ENCODE measurements at regions not wholly inside any gene's neighbourhood (a gene's known extent, or its start where the extent isn't known, plus 50 kb on each side); places are given as distances from the start of the nearest gene placed in this dataset.

GRCh38 chr9:95613670-95614069 is 96.9 kb upstream of the PTCH1 start:
- H3K27me3 ChIP-seq (ENCODE audit: control insufficient read depth, insufficient read depth, low read length): no peaks in the 10 kb centered on the region
- no peak for ATAC-seq

GRCh38 chr9:95611354-95611753 is 94.6 kb upstream of the PTCH1 start:
- Histone ChIP-seq H3K27me3 (ENCODE audit: control insufficient read depth, insufficient read depth, low read length) (no peaks in the 10 kb centered on the region), H3K4me3 (ENCODE audit: low read length) (no peak overlapping the region), H3K9me3 (ENCODE audit: control insufficient read depth, insufficient read depth, low read length) (no peaks in the 10 kb centered on the region), H3K27ac (ENCODE audit: low read length) (no peak overlapping the region), H3K36me3 (ENCODE audit: control insufficient read depth, insufficient read depth, low read length) (no peaks in the 10 kb centered on the region), H3K4me1 (ENCODE audit: control insufficient read depth, insufficient read depth, low read length) (no peaks in the 10 kb centered on the region)
- Mint-ChIP-seq H3K4me3 (no peak overlapping the region), H3K4me1 (no peaks in the 10 kb centered on the region), H3K27ac (no peak overlapping the region), H3K36me3 (no peaks in the 10 kb centered on the region), H3K9me3 (no peaks in the 10 kb centered on the region), H3K27me3 (ENCODE audit: low read depth in 2 of 2) (peaks cover 8 to 18% of the 10 kb centered on the region in 2 donors)
- WGBS (ENCODE audit: insufficient coverage): 74% methylated on average over 5 of the region's 5 CpGs
- intact Hi-C loops (cut with micrococcal nuclease): no loop called here
- no peak for DNase-seq
- TF ChIP-seq CTCF (IDR thresholded peaks at IDR 0.05): no peak
- ATAC-seq: no peak

More at GRCh38 chr9:95613670-95614069, 96.9 kb upstream of the PTCH1 start:
- no peaks in the 10 kb centered on the region for H3K9me3 Mint-ChIP-seq
- intact Hi-C loops (cut with micrococcal nuclease): no loop called here
- no peak overlapping the region for H3K27ac Mint-ChIP-seq
- peaks cover 24 to 25% of the 10 kb centered on the region in 2 donors for H3K27me3 Mint-ChIP-seq (ENCODE audit: low read depth in 2 of 2)
- no peak overlapping the region for H3K4me3 Mint-ChIP-seq
- no peaks in the 10 kb centered on the region for H3K4me1 Mint-ChIP-seq
- no peak for DNase-seq
- H3K36me3 Mint-ChIP-seq: no peaks in the 10 kb centered on the region
- no peaks in the 10 kb centered on the region for H3K4me1 ChIP-seq (ENCODE audit: control insufficient read depth, insufficient read depth, low read length)
- H3K4me3 ChIP-seq (ENCODE audit: low read length): no peak overlapping the region
- H3K27ac ChIP-seq (ENCODE audit: low read length): no peak overlapping the region
- no peaks in the 10 kb centered on the region for H3K36me3 ChIP-seq (ENCODE audit: control insufficient read depth, insufficient read depth, low read length)
- no peaks in the 10 kb centered on the region for H3K9me3 ChIP-seq (ENCODE audit: control insufficient read depth, insufficient read depth, low read length)
- no peak for TF ChIP-seq CTCF (IDR thresholded peaks at IDR 0.05)
- WGBS (ENCODE audit: insufficient coverage): 97% methylated on average over 3 of the region's 3 CpGs

GRCh38 chr9:95610006-95610785 is 93.4 kb upstream of the PTCH1 start:
- no peaks in the 10 kb centered on the region for H3K4me1 ChIP-seq (ENCODE audit: control insufficient read depth, insufficient read depth, low read length)
- no peak overlapping the region for H3K4me3 ChIP-seq (ENCODE audit: low read length)
- Mint-ChIP-seq H3K4me1 (no peaks in the 10 kb centered on the region), H3K4me3 (no peak overlapping the region), H3K27me3 (ENCODE audit: low read depth in 2 of 2) (peaks cover 8 to 17% of the 10 kb centered on the region in 2 donors), H3K9me3 (no peaks in the 10 kb centered on the region), H3K27ac (no peak overlapping the region), H3K36me3 (no peaks in the 10 kb centered on the region)
- intact Hi-C loops (cut with micrococcal nuclease): no loop called here
- ATAC-seq (no peak), DNase-seq (no peak)
- no peaks in the 10 kb centered on the region for H3K9me3 ChIP-seq (ENCODE audit: control insufficient read depth, insufficient read depth, low read length)
- no peak overlapping the region for H3K27ac ChIP-seq (ENCODE audit: low read length)
- no peaks in the 10 kb centered on the region for H3K36me3 ChIP-seq (ENCODE audit: control insufficient read depth, insufficient read depth, low read length)
- 95% methylated on average over 15 of the region's 16 CpGs for WGBS (ENCODE audit: insufficient coverage)
- H3K27me3 ChIP-seq (ENCODE audit: control insufficient read depth, insufficient read depth, low read length): no peaks in the 10 kb centered on the region
- TF ChIP-seq CTCF (IDR thresholded peaks at IDR 0.05): no peak

GRCh38 chr9:95609426-95609825 is 92.7 kb upstream of the PTCH1 start:
- intact Hi-C loops (cut with micrococcal nuclease): no loop called here
- Histone ChIP-seq H3K4me1 (ENCODE audit: control insufficient read depth, insufficient read depth, low read length) (no peaks in the 10 kb centered on the region), H3K9me3 (ENCODE audit: control insufficient read depth, insufficient read depth, low read length) (no peaks in the 10 kb centered on the region), H3K4me3 (ENCODE audit: low read length) (no peak overlapping the region), H3K27me3 (ENCODE audit: control insufficient read depth, insufficient read depth, low read length) (no peaks in the 10 kb centered on the region), H3K27ac (ENCODE audit: low read length) (no peak overlapping the region), H3K36me3 (ENCODE audit: control insufficient read depth, insufficient read depth, low read length) (no peaks in the 10 kb centered on the region)
- ATAC-seq (no peak), DNase-seq (no peak)
- Mint-ChIP-seq H3K36me3 (no peaks in the 10 kb centered on the region), H3K4me3 (no peak overlapping the region), H3K27me3 (ENCODE audit: low read depth in 2 of 2) (peaks cover 13 to 14% of the 10 kb centered on the region in 2 donors), H3K9me3 (no peaks in the 10 kb centered on the region), H3K27ac (no peak overlapping the region), H3K4me1 (no peaks in the 10 kb centered on the region)
- TF ChIP-seq CTCF (IDR thresholded peaks at IDR 0.05): no peak
- 85% methylated on average over 7 of the region's 7 CpGs for WGBS (ENCODE audit: insufficient coverage)
